Lower leg skin (tissue), 3 donors: ENCODE measurements at regions not wholly inside any gene's neighbourhood (a gene's known extent, or its start where the extent isn't known, plus 50 kb on each side); places are given as distances from the start of the nearest gene placed in this dataset.

Experiments
- CTCF ChIP-seq, 3 donors: fragments of 450-650 bp; IDR thresholded peaks; one replicate each; pipeline ENCODE4 v1.5.1; 2016; ENCODE audit warnings: antibody characterized with exemption in 3 of 3, mild to moderate bottlenecking in 3 of 3, moderate library complexity in 2 of 3
- POLR2A ChIP-seq, 2 donors: fragments of 450-650 bp; IDR thresholded peaks; one replicate each; pipeline ENCODE4 v1.6.1; 2016 to 2017; ENCODE audit warnings: antibody characterized with exemption in 2 of 2, mild to moderate bottlenecking in 1 of 2, moderate library complexity in 1 of 2

GRCh38 chr1:112046630-112047029 is 57.2 kb upstream of the KCND3 start:
- TF ChIP-seq CTCF (IDR thresholded peaks at IDR 0.05) (no peak), POLR2A (IDR thresholded peaks at IDR 0.05) (no peak)
